ENCODE measurements at regions not wholly inside any gene's neighbourhood (a gene's known extent, or its start where the extent isn't known, plus 50 kb on each side); places are given as distances from the start of the nearest gene placed in this dataset.

- no peak for DNase-seq (ENCODE audit: low read depth)
Measured at GRCh38 chr6:164554700-164555476, 754.5 kb downstream of the C6orf118 start.

GRCh38 chr6:164554226-164554625 is 755.2 kb downstream of the C6orf118 start:
- no peak for DNase-seq (ENCODE audit: low read depth)

DNA sequence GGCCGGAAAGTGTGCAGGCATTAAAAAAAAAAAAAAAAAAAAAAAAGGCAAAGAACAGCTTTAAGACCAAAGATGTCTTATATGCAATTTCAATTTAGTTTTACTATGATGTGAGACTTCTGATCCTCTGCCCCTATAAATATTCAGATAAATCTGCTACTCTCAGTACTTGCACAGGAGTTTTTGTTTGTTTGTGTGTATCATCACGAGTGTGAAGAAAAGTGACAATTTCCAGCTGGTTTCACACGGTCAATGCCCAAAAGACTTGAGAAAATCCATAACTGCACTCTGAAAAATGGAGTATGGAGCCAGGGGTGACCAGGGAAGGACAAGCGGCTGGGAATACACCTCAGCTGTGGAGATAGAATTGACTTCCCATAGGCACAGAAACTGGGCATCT is 757.7 kb downstream of the C6orf118 start:
- DNase-seq (ENCODE audit: low read depth), result no peak

- no peak for DNase-seq (ENCODE audit: low read depth)
Measured at GRCh38 chr6:164547076-164547475, 762.3 kb downstream of the C6orf118 start.

DNA sequence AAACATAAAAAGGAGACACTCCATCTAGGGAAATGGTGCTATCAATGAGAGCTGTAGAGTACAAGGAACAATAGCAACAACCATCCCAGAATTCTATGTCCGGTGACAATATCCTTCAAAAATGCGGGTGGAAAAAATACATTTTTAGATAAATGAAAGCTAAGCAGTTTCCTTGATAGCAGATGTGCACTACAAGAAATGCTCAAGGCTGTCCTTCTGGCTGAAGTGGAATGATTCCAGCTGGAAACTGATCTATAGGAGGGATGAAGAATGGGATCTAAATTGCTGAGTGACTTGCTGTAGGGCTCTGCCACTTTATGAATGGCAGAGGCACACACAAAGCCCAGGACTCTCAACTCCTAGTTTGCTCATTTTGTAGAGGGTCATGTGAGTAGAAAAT is 763.1 kb downstream of the C6orf118 start:
- no peak for DNase-seq (ENCODE audit: low read depth)

- DNase-seq (ENCODE audit: low read depth), result no peak
Measured at GRCh38 chr6:164534070-164534766, 775.2 kb downstream of the C6orf118 start.

DNA sequence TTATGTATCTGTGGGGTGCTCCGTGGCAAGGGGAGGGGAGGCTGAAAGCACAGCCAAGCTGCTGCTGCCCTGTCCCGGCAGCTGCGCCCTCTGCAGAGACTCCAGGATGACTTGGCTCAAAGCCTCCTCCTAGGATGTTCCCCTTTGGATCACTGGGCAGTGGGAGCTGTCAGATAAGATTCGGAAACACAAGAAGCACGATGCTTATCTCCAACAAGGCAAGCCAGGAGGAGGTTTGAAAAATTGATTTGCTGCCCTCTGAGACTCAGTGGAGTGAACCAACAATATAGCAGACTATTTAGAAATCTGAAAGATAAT is 776.4 kb downstream of the C6orf118 start:
- DNase-seq (ENCODE audit: low read depth), result no peak

- no peak for DNase-seq (ENCODE audit: low read depth)
Measured at GRCh38 chr6:164532198-164533044, 777.0 kb downstream of the C6orf118 start.

DNA sequence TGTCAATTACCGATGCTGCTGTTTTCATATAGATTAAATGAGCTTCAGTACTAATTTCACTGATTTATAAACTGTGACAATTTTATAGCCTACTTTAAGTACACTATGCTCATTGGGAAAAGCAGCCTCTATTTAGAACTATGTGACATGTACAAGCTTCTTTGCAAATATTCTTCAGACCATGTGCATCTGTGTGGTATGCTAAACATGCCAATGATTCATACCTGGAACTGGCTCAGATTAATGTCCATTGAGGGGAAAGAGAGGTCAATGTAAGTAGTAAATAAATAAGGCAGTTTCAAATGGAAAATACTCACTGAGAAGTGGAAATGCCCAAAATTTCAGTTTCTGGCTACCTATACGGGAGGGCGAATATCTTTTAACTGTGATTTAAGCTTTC is 777.7 kb downstream of the C6orf118 start:
- DNase-seq (ENCODE audit: low read depth), result no peak

DNA sequence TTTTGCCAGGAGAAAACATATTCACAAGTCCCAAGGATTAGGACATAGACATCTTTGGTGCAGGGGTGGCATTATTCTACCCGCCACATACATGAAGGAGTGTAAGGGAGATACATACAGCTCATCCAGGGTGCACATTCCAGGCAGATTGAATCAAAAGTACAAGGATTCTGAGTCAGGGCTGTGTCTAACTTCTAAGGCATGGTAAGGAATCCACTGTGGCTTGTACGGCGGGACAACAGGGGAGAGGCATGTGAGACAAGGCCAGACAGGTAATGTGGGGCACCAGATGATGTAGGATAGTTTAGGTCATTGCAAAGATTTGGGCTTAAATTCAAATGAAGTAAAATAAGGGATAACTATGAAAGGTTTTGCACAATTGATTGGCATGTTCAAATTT is 780.9 kb downstream of the C6orf118 start:
- DNase-seq (ENCODE audit: low read depth), result no peak

GRCh38 chr6:164523087-164523654 is 786.2 kb downstream of the C6orf118 start:
- no peak for DNase-seq (ENCODE audit: low read depth)

- DNase-seq (ENCODE audit: low read depth), result no peak
Measured at GRCh38 chr6:164520916-164521315, 788.5 kb downstream of the C6orf118 start.

GRCh38 chr6:164507206-164507940 is 802.0 kb downstream of the C6orf118 start:
- no peak for DNase-seq (ENCODE audit: low read depth)

GRCh38 chr6:164505425-164505824 is 804.0 kb downstream of the C6orf118 start:
- no peak for DNase-seq (ENCODE audit: low read depth)

DNA sequence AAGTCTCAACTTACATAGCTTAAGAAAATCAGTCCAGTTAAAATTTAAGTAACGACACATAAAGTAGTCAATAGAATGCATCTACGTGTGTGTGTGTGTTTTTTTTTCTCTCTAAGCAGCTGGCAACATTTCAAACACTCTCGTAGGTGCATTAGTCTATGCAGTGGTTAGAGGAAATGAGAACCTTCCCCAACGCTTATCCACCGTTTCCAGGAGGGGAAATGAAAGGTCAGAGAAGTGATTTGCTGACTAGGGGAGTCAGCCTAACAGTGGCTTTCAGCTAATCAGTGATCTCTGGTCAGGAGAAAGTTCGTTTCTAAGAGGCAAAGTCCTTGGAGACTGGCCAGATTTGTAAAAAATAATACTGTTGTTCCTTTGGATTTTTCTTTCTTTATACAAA is 806.6 kb downstream of the C6orf118 start:
- DNase-seq (ENCODE audit: low read depth), result no peak

DNA sequence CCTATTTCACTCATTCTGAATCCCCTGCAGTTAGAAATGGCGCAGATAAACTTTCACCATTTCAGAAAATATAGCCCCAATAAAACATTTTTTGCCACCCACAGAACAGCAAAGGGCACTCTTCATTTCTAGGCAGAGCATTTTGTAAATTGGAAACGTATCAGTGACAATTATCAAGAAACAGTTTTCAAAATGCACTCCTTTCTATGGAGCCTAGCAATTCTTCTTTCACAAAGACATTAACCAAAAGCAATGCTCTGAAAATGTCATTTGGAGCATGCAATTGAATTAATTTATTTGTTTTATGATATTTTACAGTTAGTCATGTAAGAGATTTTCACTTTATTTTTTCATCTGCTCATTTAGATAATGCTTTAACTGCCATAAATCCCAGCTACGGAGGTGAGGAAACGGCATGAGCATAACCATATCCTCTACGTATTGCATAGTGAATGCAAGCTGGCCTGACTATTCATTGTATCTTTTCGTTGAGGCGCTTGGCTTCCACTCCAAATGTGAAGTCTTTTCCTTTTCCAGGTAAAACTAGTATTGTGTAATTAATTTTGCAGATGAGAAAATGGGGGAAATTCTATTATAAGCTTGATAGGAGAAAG is 813.4 kb downstream of the C6orf118 start:
- no peak for DNase-seq (ENCODE audit: low read depth)

DNA sequence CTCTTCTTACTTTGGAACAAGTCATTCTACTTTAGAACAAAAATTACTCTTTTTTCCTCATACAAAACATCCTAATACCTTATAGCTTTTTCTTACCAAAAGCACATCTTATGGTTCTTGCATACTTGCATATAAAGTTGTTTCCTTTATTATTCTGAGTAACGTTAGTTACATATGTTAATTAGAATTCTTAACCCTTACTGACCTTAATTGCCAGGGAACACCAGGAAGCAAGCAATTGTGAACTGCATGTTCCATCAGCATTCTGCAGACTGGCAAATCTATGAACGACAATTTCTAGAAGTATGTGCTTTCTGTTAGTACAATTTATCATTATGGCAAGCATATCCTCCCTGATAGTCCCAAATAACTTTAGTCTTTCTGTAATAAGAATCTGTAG is 831.0 kb downstream of the C6orf118 start:
- no peak for DNase-seq (ENCODE audit: low read depth)

- no peak for DNase-seq (ENCODE audit: low read depth)
Measured at GRCh38 chr6:164477790-164478189, 831.6 kb downstream of the C6orf118 start.

DNA sequence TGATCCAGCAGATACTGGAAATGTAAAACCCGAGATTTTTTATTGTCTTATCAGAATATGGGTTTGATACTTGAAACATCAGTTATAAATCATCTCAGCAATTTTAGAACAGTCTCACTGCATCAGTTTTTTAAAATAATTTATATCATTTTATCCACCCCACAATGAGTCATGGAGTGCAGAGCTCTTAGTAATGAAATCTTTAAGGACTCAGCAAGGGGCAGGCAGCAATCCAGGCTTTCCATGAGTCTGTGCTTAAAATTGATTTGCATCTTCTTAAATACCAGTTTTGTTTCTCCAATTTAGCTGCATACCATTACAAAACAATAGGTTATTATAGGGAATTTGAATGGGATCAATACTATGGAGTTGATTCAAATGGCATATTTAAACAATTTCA is 832.3 kb downstream of the C6orf118 start:
- no peak for DNase-seq (ENCODE audit: low read depth)

GRCh38 chr6:164469276-164469949 is 840.0 kb downstream of the C6orf118 start:
- DNase-seq (ENCODE audit: low read depth), result no peak

DNA sequence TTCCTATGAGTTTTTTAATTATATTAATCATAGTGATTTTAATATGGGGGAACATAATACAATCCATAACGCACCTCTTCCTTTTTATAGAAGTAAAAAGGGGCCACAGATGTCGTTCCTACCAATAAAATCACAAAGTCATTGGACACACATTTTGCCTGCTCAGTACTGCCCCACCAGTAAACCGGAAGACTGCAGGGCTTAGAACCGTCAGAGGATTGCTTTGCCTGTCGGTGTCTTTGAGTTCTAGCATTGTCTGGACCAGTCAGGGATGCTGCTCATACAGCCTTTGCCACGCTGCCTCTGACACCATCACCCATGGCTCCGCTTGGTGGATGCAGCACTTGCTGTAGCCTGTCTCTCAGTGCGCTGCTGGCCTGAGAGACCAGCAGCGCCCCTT is 853.6 kb downstream of the C6orf118 start:
- no peak for DNase-seq (ENCODE audit: low read depth)
